ENCODE measurements at regions not wholly inside any gene's neighbourhood (a gene's known extent, or its start where the extent isn't known, plus 50 kb on each side); places are given as distances from the start of the nearest gene placed in this dataset.
A peak's percentile ranks its signal among the peaks of the same experiment; 100 is the strongest.
"Not testable (repeated sequence)": the region's sequence is repeated elsewhere in the genome, so short reads cannot be mapped to it uniquely, and the experiment has no call there.

GRCh38 chr16:48057048-48057447 is 98.7 kb downstream of the ABCC12 start:
- no peak for DNase-seq (ENCODE audit: low spot score)

- peak; percentile 47 for DNase-seq (ENCODE audit: low spot score)
These were observed 100.8 kb downstream of the ABCC12 start for GRCh38 chr16:48054881-48055601.

- DNase-seq (ENCODE audit: low spot score): no peak
These were observed 102.4 kb downstream of the ABCC12 start for GRCh38 chr16:48053418-48053745.

- DNase-seq (ENCODE audit: low spot score): no peak
These were observed 102.9 kb downstream of the ABCC12 start for GRCh38 chr16:48052731-48053417.

GRCh38 chr16:48050871-48051270 is 104.9 kb downstream of the ABCC12 start:
- DNase-seq (ENCODE audit: low spot score): no peak

GRCh38 chr16:48049847-48050246 is 105.9 kb downstream of the ABCC12 start:
- no peak for DNase-seq (ENCODE audit: low spot score)

GRCh38 chr16:48047720-48048119 is 108.1 kb downstream of the ABCC12 start:
- DNase-seq (ENCODE audit: low spot score): no peak

- DNase-seq (ENCODE audit: low spot score): no peak
These were observed 108.6 kb downstream of the ABCC12 start for GRCh38 chr16:48047241-48047640.

GRCh38 chr16:48044117-48044516 is 111.7 kb downstream of the ABCC12 start:
- no peak for DNase-seq (ENCODE audit: low spot score)

- DNase-seq (ENCODE audit: low spot score): no peak
These were observed 113.8 kb downstream of the ABCC12 start for GRCh38 chr16:48041981-48042421.

GRCh38 chr16:48035142-48035541 is 120.7 kb downstream of the ABCC12 start:
- no peak for DNase-seq (ENCODE audit: low spot score)

- no peak for DNase-seq (ENCODE audit: low spot score)
These were observed 124.9 kb downstream of the ABCC12 start for GRCh38 chr16:48030926-48031325.

GRCh38 chr16:48029768-48030167 is 126.0 kb downstream of the ABCC12 start:
- DNase-seq (ENCODE audit: low spot score): no peak

GRCh38 chr16:48025359-48025758 is 130.4 kb downstream of the ABCC12 start:
- DNase-seq (ENCODE audit: low spot score): no peak

GRCh38 chr16:48024042-48024441 is 131.8 kb downstream of the ABCC12 start:
- no peak for DNase-seq (ENCODE audit: low spot score)

GRCh38 chr16:48022496-48022895 is 133.3 kb downstream of the ABCC12 start:
- no peak for DNase-seq (ENCODE audit: low spot score)

- DNase-seq (ENCODE audit: low spot score): not testable (repeated sequence)
These were observed 135.2 kb downstream of the ABCC12 start for GRCh38 chr16:48020617-48021016.

- DNase-seq (ENCODE audit: low spot score): no peak
These were observed 141.3 kb downstream of the ABCC12 start for GRCh38 chr16:48014349-48015135.

GRCh38 chr16:48013491-48013901 is 142.3 kb downstream of the ABCC12 start:
- no peak for DNase-seq (ENCODE audit: low spot score)

- no peak for DNase-seq (ENCODE audit: low spot score)
These were observed 143.7 kb downstream of the ABCC12 start for GRCh38 chr16:48011878-48012658.

- no peak for DNase-seq (ENCODE audit: low spot score)
These were observed 144.3 kb downstream of the ABCC12 start for GRCh38 chr16:48011466-48011865.

GRCh38 chr16:48008011-48008525 is 147.7 kb downstream of the ABCC12 start:
- no peak for DNase-seq (ENCODE audit: low spot score)
